WI38 (cell line): ENCODE measurements at regions not wholly inside any gene's neighbourhood (a gene's known extent, or its start where the extent isn't known, plus 50 kb on each side); places are given as distances from the start of the nearest gene placed in this dataset.

Source experiments
- H3K4me3 ChIP-seq: 2 replicates; pipeline ENCODE4 v1.5.1; 2011; ENCODE audit warnings: low read depth, mild to moderate bottlenecking, control low read depth, low read length
- CTCF ChIP-seq: IDR thresholded peaks from 2 replicates; pipeline ENCODE4 v1.5.1; 2012; ENCODE audit warnings: low read depth, mild to moderate bottlenecking, control low read depth, low read length

- H3K4me3 ChIP-seq, result no peak overlapping the region
- no peak for TF ChIP-seq CTCF
Observed at GRCh38 chr13:106143930-106144709, 391.3 kb downstream of the EFNB2 start.

GRCh38 chr13:106143392-106143791 lies 392.1 kb downstream of the EFNB2 start:
- no peak for TF ChIP-seq CTCF
- no peak overlapping the region for H3K4me3 ChIP-seq

GRCh38 chr13:106140476-106140875 lies 395.0 kb downstream of the EFNB2 start:
- no peak for TF ChIP-seq CTCF
- no peak overlapping the region for H3K4me3 ChIP-seq

GRCh38 chr13:106139942-106140341 lies 395.5 kb downstream of the EFNB2 start:
- TF ChIP-seq CTCF, result no peak
- no peak overlapping the region for H3K4me3 ChIP-seq

GRCh38 chr13:106139377-106139776 lies 396.1 kb downstream of the EFNB2 start:
- no peak for TF ChIP-seq CTCF
- H3K4me3 ChIP-seq, result no peak overlapping the region

- no peak overlapping the region for H3K4me3 ChIP-seq
- TF ChIP-seq CTCF, result no peak
Observed at GRCh38 chr13:106138620-106139019, 396.8 kb downstream of the EFNB2 start.

GRCh38 chr13:106133025-106133424 lies 402.4 kb downstream of the EFNB2 start:
- no peak for TF ChIP-seq CTCF

More at GRCh38 chr13:106133025-106133424, 402.4 kb downstream of the EFNB2 start:
- H3K4me3 ChIP-seq, result no peak overlapping the region
